GM12872 (cell line): ENCODE measurements at regions not wholly inside any gene's neighbourhood (a gene's known extent, or its start where the extent isn't known, plus 50 kb on each side); places are given as distances from the start of the nearest gene placed in this dataset.

Experiments
- CTCF ChIP-seq: IDR thresholded peaks from 3 replicates; pipeline ENCODE4 v1.5.1; 2011; ENCODE audit warnings: low read depth, mild to moderate bottlenecking, low read length, moderate library complexity; ENCODE audit not compliant: insufficient read depth

- no peak for TF ChIP-seq CTCF
Measured at GRCh38 chr10:61842755-61843497, 58.6 kb upstream of the ARID5B start.

GRCh38 chr10:61844116-61844822 is 57.2 kb upstream of the ARID5B start:
- no peak for TF ChIP-seq CTCF

GRCh38 chr10:61845196-61845949 is 56.1 kb upstream of the ARID5B start:
- TF ChIP-seq CTCF: no peak

GRCh38 chr10:61845950-61846268 is 55.6 kb upstream of the ARID5B start:
- TF ChIP-seq CTCF: no peak

GRCh38 chr10:61846370-61847031 is 55.0 kb upstream of the ARID5B start:
- TF ChIP-seq CTCF: no peak

GRCh38 chr10:61847087-61847486 is 54.4 kb upstream of the ARID5B start:
- no peak for TF ChIP-seq CTCF

GRCh38 chr10:61847640-61848039 is 53.9 kb upstream of the ARID5B start:
- no peak for TF ChIP-seq CTCF
